Breast epithelium (tissue), 3 donors: ENCODE measurements at regions not wholly inside any gene's neighbourhood (a gene's known extent, or its start where the extent isn't known, plus 50 kb on each side); places are given as distances from the start of the nearest gene placed in this dataset.

Source experiments
- POLR2A ChIP-seq: fragments of 450-650 bp; IDR thresholded peaks from one replicate; pipeline ENCODE4 v1.6.1; 2016; ENCODE audit warnings: antibody characterized with exemption, mild to moderate bottlenecking, moderate library complexity
- TF ChIP-seq, protein P1 (sequence below), 3 donors: fragments of 450-650 bp; IDR thresholded peaks; one replicate each; pipeline ENCODE4 v1.5.1; 2016 to 2017; ENCODE audit warnings: antibody characterized with exemption in 3 of 3, mild to moderate bottlenecking in 3 of 3, moderate library complexity in 3 of 3

DNA sequence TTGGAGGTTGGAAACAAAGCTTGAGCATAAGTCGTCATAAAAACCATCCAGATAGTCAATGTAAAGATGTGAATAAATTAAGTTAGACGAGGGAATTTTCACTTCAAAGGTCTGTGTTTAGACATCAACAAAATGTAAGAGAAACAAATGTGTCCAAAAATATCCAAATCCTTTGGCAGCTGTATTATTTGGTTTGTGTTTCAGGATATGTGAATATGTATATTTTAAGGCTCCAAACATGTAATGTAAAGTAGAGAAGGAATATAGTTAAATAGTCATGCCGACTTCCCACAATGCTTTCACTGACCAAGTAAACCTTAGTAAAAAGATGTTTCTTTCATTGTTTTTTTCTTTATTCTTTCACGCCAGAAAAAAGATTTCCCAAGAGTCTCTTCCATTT, 604.9 kb upstream of the NRP1 start:
- TF ChIP-seq, protein P1, sequence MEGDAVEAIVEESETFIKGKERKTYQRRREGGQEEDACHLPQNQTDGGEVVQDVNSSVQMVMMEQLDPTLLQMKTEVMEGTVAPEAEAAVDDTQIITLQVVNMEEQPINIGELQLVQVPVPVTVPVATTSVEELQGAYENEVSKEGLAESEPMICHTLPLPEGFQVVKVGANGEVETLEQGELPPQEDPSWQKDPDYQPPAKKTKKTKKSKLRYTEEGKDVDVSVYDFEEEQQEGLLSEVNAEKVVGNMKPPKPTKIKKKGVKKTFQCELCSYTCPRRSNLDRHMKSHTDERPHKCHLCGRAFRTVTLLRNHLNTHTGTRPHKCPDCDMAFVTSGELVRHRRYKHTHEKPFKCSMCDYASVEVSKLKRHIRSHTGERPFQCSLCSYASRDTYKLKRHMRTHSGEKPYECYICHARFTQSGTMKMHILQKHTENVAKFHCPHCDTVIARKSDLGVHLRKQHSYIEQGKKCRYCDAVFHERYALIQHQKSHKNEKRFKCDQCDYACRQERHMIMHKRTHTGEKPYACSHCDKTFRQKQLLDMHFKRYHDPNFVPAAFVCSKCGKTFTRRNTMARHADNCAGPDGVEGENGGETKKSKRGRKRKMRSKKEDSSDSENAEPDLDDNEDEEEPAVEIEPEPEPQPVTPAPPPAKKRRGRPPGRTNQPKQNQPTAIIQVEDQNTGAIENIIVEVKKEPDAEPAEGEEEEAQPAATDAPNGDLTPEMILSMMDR (IDR thresholded peaks at IDR 0.05) = no peak
- TF ChIP-seq POLR2A = no peak
